ENCODE measurements at regions not wholly inside any gene's neighbourhood (a gene's known extent, or its start where the extent isn't known, plus 50 kb on each side); places are given as distances from the start of the nearest gene placed in this dataset.

DNA sequence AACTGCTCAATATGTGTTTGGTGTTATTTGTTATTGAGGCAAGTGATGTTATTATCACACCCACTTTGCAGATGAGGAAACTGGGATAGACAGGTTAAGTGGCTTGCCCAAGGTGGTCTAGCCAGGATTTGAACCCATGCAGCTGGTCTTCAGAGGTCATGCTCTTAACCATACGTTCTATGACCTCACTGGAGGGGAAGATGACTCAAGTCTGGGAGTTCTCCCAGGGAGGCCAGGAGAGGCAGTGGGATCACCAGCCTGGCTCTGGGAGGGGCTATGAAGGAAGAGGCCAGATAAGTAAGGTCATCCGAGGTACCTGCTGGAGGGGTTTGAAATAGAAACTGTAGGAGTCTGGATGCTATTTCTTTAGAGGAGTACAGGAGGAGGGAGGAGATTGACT, 95.3 kb downstream of the NAV1 start:
- intact Hi-C loops (cut with micrococcal nuclease; ENCODE audit: unreplicated experiment), result no loop called here
- no peak overlapping the region for H3K4me3 ChIP-seq (ENCODE audit: low read depth, low read length, poor library complexity, severe bottlenecking)
- POLR2A ChIA-PET, result interaction anchor here (1.1 kb wide), 1 partner anchor 15 kb away, joined by 3 read pairs; no protein-coding TSS in a partner anchor

DNA sequence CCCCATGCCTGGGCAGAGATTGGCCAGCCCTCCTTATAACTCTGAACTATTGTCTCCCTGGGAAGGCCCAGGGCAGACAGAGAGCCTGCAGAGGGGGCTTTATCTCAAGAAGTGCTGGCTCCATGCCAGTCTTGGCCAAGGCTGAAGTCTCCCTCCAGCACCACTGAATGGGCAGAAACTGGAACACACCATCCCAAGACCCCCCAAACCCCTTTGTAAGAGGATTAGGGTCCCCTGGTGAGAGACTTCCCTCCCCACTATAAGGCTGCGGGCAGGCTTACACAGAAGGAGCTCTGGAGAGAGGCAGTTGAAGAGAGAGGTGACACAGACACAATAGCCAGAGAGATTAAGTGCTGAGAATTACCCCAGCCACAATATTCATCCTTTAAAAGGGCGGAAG, 97.2 kb downstream of the NAV1 start:
- H3K4me1 ChIP-seq (ENCODE audit: insufficient read depth, low read length, poor library complexity, severe bottlenecking), result no peaks in the 10 kb centered on the region
- H3K9me3 ChIP-seq (ENCODE audit: low read length), result no peaks in the 10 kb centered on the region
- H2AFZ ChIP-seq (ENCODE audit: low read length), result no peak overlapping the region
- no TSS peak for BruUV-seq (replicated peaks)
- H3K4me2 ChIP-seq (ENCODE audit: low read length), result no peak overlapping the region
- no peaks in the 10 kb centered on the region for H4K20me1 ChIP-seq (ENCODE audit: insufficient read depth, low read length)
- H3K27ac ChIP-seq (ENCODE audit: low read depth, low read length, poor library complexity, severe bottlenecking), result no peak overlapping the region
- H3K9me2 ChIP-seq (ENCODE audit: insufficient read depth, low read length), result no peaks in the 10 kb centered on the region
- ChIA-PET CTCF (ENCODE audit: unreplicated experiment) (no interaction called here), POLR2A (no interaction called here)
- no peaks in the 10 kb centered on the region for H3K79me2 ChIP-seq (ENCODE audit: insufficient read depth, low read depth, low read length)
- intact Hi-C loops (cut with micrococcal nuclease; ENCODE audit: unreplicated experiment), result no loop called here
- no peak for DNase-seq (ENCODE audit: low spot score)
- TF ChIP-seq EZH2phosphoT487 (IDR thresholded peaks at IDR 0.05; ENCODE audit: borderline replicate concordance, low read depth, low read length) (no peak), CTCF (conservative IDR thresholded peaks at IDR 0.05; ENCODE audit: low read length) (no peak)
- H3K4me3 ChIP-seq (ENCODE audit: low read depth, low read length, poor library complexity, severe bottlenecking), result no peak overlapping the region
- H3K36me3 ChIP-seq (ENCODE audit: insufficient read depth, low read length), result no peaks in the 10 kb centered on the region

More for the DNA sequence above, 95.3 kb downstream of the NAV1 start:
- Histone ChIP-seq H3K9me2 (ENCODE audit: insufficient read depth, low read length) (no peaks in the 10 kb centered on the region), H3K36me3 (ENCODE audit: insufficient read depth, low read length) (no peaks in the 10 kb centered on the region), H3K27ac (ENCODE audit: low read depth, low read length, poor library complexity, severe bottlenecking) (no peak overlapping the region), H3K9me3 (ENCODE audit: low read length) (no peaks in the 10 kb centered on the region), H4K20me1 (ENCODE audit: insufficient read depth, low read length) (no peaks in the 10 kb centered on the region), H2AFZ (ENCODE audit: low read length) (no peak overlapping the region), H3K4me2 (ENCODE audit: low read length) (no peak overlapping the region), H3K79me2 (ENCODE audit: insufficient read depth, low read depth, low read length) (no peaks in the 10 kb centered on the region), H3K4me1 (ENCODE audit: insufficient read depth, low read length, poor library complexity, severe bottlenecking) (no peaks in the 10 kb centered on the region)
- BruUV-seq (replicated peaks), result no TSS peak
- no peak for TF ChIP-seq CTCF (conservative IDR thresholded peaks at IDR 0.05; ENCODE audit: low read length)
- CTCF ChIA-PET (ENCODE audit: unreplicated experiment), result no interaction called here
- no peak for DNase-seq (ENCODE audit: low spot score)

GRCh38 chr1:201636510-201636971, 97.6 kb downstream of the NAV1 start:
- Histone ChIP-seq H2AFZ (ENCODE audit: low read length) (no peak overlapping the region), H3K36me3 (ENCODE audit: insufficient read depth, low read length) (no peaks in the 10 kb centered on the region), H3K4me3 (ENCODE audit: low read depth, low read length, poor library complexity, severe bottlenecking) (no peak overlapping the region), H4K20me1 (ENCODE audit: insufficient read depth, low read length) (no peaks in the 10 kb centered on the region), H3K4me1 (ENCODE audit: insufficient read depth, low read length, poor library complexity, severe bottlenecking) (no peaks in the 10 kb centered on the region), H3K79me2 (ENCODE audit: insufficient read depth, low read depth, low read length) (no peaks in the 10 kb centered on the region), H3K9me3 (ENCODE audit: low read length) (no peaks in the 10 kb centered on the region), H3K9me2 (ENCODE audit: insufficient read depth, low read length) (no peaks in the 10 kb centered on the region), H3K27ac (ENCODE audit: low read depth, low read length, poor library complexity, severe bottlenecking) (no peak overlapping the region), H3K4me2 (ENCODE audit: low read length) (no peak overlapping the region)
- ChIA-PET CTCF (ENCODE audit: unreplicated experiment) (no interaction called here), POLR2A (no interaction called here)
- no peak for DNase-seq (ENCODE audit: low spot score)
- TF ChIP-seq EZH2phosphoT487 (IDR thresholded peaks at IDR 0.05; ENCODE audit: borderline replicate concordance, low read depth, low read length) (no peak), CTCF (conservative IDR thresholded peaks at IDR 0.05; ENCODE audit: low read length) (no peak)
- no TSS peak for BruUV-seq (replicated peaks)
- intact Hi-C loops (cut with micrococcal nuclease; ENCODE audit: unreplicated experiment), result no loop called here

Data from OCI-LY7 (cell line).